ENCODE measurements at regions not wholly inside any gene's neighbourhood (a gene's known extent, or its start where the extent isn't known, plus 50 kb on each side); places are given as distances from the start of the nearest gene placed in this dataset.

DNA sequence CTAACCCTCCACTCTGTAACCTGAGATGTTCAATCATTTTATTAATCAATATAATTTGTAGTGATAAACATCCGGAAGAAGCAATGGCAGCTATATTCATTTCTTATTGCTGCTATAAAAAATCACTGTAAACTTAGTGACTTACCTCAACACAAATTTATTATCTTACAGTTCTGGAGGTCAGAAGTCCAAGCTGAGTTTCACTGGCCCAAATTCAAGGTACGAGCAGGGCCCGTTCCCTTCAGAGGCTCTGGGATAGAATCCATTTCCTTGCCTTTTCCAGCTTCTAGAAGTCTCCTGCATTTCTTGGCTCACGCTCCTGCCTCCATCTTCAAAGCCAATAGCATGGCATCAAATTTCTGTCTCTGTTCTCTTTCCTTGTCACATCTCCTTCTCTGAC lies 279.5 kb upstream of the SP8 start (continued):
- TF ChIP-seq, protein P1, sequence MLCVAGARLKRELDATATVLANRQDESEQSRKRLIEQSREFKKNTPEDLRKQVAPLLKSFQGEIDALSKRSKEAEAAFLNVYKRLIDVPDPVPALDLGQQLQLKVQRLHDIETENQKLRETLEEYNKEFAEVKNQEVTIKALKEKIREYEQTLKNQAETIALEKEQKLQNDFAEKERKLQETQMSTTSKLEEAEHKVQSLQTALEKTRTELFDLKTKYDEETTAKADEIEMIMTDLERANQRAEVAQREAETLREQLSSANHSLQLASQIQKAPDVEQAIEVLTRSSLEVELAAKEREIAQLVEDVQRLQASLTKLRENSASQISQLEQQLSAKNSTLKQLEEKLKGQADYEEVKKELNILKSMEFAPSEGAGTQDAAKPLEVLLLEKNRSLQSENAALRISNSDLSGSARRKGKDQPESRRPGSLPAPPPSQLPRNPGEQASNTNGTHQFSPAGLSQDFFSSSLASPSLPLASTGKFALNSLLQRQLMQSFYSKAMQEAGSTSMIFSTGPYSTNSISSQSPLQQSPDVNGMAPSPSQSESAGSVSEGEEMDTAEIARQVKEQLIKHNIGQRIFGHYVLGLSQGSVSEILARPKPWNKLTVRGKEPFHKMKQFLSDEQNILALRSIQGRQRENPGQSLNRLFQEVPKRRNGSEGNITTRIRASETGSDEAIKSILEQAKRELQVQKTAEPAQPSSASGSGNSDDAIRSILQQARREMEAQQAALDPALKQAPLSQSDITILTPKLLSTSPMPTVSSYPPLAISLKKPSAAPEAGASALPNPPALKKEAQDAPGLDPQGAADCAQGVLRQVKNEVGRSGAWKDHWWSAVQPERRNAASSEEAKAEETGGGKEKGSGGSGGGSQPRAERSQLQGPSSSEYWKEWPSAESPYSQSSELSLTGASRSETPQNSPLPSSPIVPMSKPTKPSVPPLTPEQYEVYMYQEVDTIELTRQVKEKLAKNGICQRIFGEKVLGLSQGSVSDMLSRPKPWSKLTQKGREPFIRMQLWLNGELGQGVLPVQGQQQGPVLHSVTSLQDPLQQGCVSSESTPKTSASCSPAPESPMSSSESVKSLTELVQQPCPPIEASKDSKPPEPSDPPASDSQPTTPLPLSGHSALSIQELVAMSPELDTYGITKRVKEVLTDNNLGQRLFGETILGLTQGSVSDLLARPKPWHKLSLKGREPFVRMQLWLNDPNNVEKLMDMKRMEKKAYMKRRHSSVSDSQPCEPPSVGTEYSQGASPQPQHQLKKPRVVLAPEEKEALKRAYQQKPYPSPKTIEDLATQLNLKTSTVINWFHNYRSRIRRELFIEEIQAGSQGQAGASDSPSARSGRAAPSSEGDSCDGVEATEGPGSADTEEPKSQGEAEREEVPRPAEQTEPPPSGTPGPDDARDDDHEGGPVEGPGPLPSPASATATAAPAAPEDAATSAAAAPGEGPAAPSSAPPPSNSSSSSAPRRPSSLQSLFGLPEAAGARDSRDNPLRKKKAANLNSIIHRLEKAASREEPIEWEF (IDR thresholded peaks at IDR 0.05; ENCODE audit: insufficient replicate concordance, low read depth, low read length) = no peak
- TF ChIP-seq NR2C1 (IDR thresholded peaks at IDR 0.05) (no peak), YBX1 (IDR thresholded peaks at IDR 0.05) (no peak), NFIC (IDR thresholded peaks at IDR 0.05; ENCODE audit: low read depth, low read length) (no peak)

DNA sequence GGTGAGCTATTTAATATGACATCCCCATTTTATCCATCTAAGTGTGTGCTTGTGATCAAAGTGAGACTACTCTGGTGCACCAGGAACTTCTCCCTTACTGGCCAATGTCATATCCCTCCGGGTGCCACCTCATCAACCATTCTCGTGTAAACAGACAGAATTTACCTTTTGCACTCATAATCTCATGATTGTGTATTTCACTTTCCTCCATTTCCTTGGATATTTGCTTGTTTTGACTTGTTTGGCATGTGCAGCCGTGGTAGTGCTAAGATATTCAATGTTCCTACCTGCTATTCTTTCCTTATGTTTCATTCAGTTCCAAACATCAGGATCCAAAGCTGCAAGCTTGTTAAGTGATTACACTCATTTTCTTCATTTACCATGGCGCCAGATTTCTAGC lies 280.5 kb upstream of the SP8 start:
- ChIA-PET RAD21 (ENCODE audit: unreplicated experiment) (no interaction called here), SMC1A (ENCODE audit: uncharacterized antibody, unreplicated experiment) (no interaction called here), POLR2A (no interaction called here), CTCF (no interaction called here)
- ATAC-seq (no peak), FAIRE-seq (no peak), DNase-seq (ENCODE audit: low read depth, low spot score) (no peak)
- H3K4me2 ChIP-seq (ENCODE audit: control insufficient read depth, insufficient read depth) = no peak overlapping the region
- H3K79me2 ChIP-seq (ENCODE audit: control insufficient read depth, insufficient read depth, low read length) = no peaks in the 10 kb centered on the region
- H3K9me3 ChIP-seq (replicated peaks; ENCODE audit: control insufficient read depth, insufficient read depth, low read length) = no peaks in the 10 kb centered on the region
- H3K27ac ChIP-seq (ENCODE audit: control insufficient read depth, insufficient read depth) = no peak overlapping the region
- no TSS peak for BruUV-seq (replicated peaks)
- in situ Hi-C loops (cut with MboI) (no loop called here), intact Hi-C loops (cut with micrococcal nuclease; ENCODE audit: unreplicated experiment) (no loop called here)
- no peaks in the 10 kb centered on the region for H3K36me3 ChIP-seq (ENCODE audit: control insufficient read depth in 2 of 2, insufficient read depth in 2 of 2, low read length in 1 of 2)
- H3K4me3 ChIP-seq = no peak overlapping the region
- H2AFZ ChIP-seq (ENCODE audit: control insufficient read depth, low read depth, low read length) = no peak overlapping the region
- no peak overlapping the region for H3K9ac ChIP-seq (ENCODE audit: control insufficient read depth, insufficient read depth, low read length)
- no peaks in the 10 kb centered on the region for H3K4me1 ChIP-seq (ENCODE audit: control insufficient read depth, insufficient read depth, low read length)
- H4K20me1 ChIP-seq (ENCODE audit: control insufficient read depth, insufficient read depth) = no peaks in the 10 kb centered on the region
- 9% methylated on average over 4 of the region's 4 CpGs for WGBS (ENCODE audit: insufficient coverage, insufficient replicate concordance, low lambda C conversion rate, missing lambda C conversion rate)
- no peaks in the 10 kb centered on the region for H3K27me3 ChIP-seq (replicated peaks in 1 of 2; ENCODE audit: control insufficient read depth in 2 of 2, insufficient read depth in 2 of 2, low read length in 1 of 2)
- TF ChIP-seq EZH2 (IDR thresholded peaks at IDR 0.05; ENCODE audit: borderline replicate concordance, control insufficient read depth, low read depth, low read length) = no peak
- TF ChIP-seq YBX1 (IDR thresholded peaks at IDR 0.05) = no peak
- no peak for TF ChIP-seq FOS (IDR thresholded peaks at IDR 0.05; ENCODE audit: borderline replicate concordance, extremely low read depth, insufficient read length)
- TF ChIP-seq, protein P2, sequence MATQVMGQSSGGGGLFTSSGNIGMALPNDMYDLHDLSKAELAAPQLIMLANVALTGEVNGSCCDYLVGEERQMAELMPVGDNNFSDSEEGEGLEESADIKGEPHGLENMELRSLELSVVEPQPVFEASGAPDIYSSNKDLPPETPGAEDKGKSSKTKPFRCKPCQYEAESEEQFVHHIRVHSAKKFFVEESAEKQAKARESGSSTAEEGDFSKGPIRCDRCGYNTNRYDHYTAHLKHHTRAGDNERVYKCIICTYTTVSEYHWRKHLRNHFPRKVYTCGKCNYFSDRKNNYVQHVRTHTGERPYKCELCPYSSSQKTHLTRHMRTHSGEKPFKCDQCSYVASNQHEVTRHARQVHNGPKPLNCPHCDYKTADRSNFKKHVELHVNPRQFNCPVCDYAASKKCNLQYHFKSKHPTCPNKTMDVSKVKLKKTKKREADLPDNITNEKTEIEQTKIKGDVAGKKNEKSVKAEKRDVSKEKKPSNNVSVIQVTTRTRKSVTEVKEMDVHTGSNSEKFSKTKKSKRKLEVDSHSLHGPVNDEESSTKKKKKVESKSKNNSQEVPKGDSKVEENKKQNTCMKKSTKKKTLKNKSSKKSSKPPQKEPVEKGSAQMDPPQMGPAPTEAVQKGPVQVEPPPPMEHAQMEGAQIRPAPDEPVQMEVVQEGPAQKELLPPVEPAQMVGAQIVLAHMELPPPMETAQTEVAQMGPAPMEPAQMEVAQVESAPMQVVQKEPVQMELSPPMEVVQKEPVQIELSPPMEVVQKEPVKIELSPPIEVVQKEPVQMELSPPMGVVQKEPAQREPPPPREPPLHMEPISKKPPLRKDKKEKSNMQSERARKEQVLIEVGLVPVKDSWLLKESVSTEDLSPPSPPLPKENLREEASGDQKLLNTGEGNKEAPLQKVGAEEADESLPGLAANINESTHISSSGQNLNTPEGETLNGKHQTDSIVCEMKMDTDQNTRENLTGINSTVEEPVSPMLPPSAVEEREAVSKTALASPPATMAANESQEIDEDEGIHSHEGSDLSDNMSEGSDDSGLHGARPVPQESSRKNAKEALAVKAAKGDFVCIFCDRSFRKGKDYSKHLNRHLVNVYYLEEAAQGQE (IDR thresholded peaks at IDR 0.05; ENCODE audit: low read depth, low read length) = no peak
- TF ChIP-seq NRF1 (conservative IDR thresholded peaks at IDR 0.05; ENCODE audit: low read depth, low read length) = no peak
- no peak for TF ChIP-seq TCF12 (IDR thresholded peaks at IDR 0.05; ENCODE audit: low read depth, low read length)
- no peak for TF ChIP-seq PAX8 (IDR thresholded peaks at IDR 0.05)
- no peak for TF ChIP-seq SUPT20H (IDR thresholded peaks at IDR 0.05; ENCODE audit: borderline replicate concordance, control insufficient read depth, low read depth, low read length)
- no peak for TF ChIP-seq KDM1A (IDR thresholded peaks at IDR 0.05; ENCODE audit: borderline replicate concordance)
